ENCODE measurements at regions not wholly inside any gene's neighbourhood (a gene's known extent, or its start where the extent isn't known, plus 50 kb on each side); places are given as distances from the start of the nearest gene placed in this dataset.

GRCh38 chr5:103624675-103625074, 62.1 kb upstream of the NUDT12 start:
- no peak for TF ChIP-seq FOXK2 (IDR thresholded peaks at IDR 0.05)
- no peak for TF ChIP-seq CTBP1 (IDR thresholded peaks at IDR 0.05; ENCODE audit: borderline replicate concordance)
- TF ChIP-seq HDGF (IDR thresholded peaks at IDR 0.05; ENCODE audit: borderline replicate concordance): no peak
- TF ChIP-seq FOXM1 (IDR thresholded peaks at IDR 0.05; ENCODE audit: borderline replicate concordance): no peak
- no peak for TF ChIP-seq TARDBP (IDR thresholded peaks at IDR 0.05)
- TF ChIP-seq L3MBTL2 (conservative IDR thresholded peaks at IDR 0.05): no peak
- TF ChIP-seq FOXA1 (IDR thresholded peaks at IDR 0.05): no peak
- no peak for TF ChIP-seq ARNT (IDR thresholded peaks at IDR 0.05)
- TF ChIP-seq BHLHE40 (IDR thresholded peaks at IDR 0.05; ENCODE audit: borderline replicate concordance): no peak
- no peak for TF ChIP-seq SP1 (IDR thresholded peaks at IDR 0.05)
- TF ChIP-seq PKNOX1 (IDR thresholded peaks at IDR 0.05): no peak
- no peak for TF ChIP-seq SUZ12 (IDR thresholded peaks at IDR 0.05)
- TF ChIP-seq ZNF384 (IDR thresholded peaks at IDR 0.05): no peak

Measured in HEK293T (cell line).